GM23248 (cell line): ENCODE measurements at regions not wholly inside any gene's neighbourhood (a gene's known extent, or its start where the extent isn't known, plus 50 kb on each side); places are given as distances from the start of the nearest gene placed in this dataset.
A peak's percentile ranks its signal among the peaks of the same experiment; 100 is the strongest.

Experiments
- DNase-seq: peaks from one replicate; pipeline ENCODE4 v3.0.0-alpha.2; 2015
- H2AFZ ChIP-seq: fragments of 200-600 bp; sonication (generic); 2 replicates; pipeline ENCODE4 v1.6.1; 2016; ENCODE audit warnings: antibody characterized with exemption
- H3F3A ChIP-seq: fragments of 200-600 bp; sonication (generic); 2 replicates; pipeline ENCODE4 v1.6.1; 2016; ENCODE audit warnings: mild to moderate bottlenecking, antibody characterized with exemption, mixed run types; ENCODE audit not compliant: insufficient read depth
- H3K27ac ChIP-seq: fragments of 200-600 bp; sonication (generic); 2 replicates; pipeline ENCODE4 v1.5.1; 2016; ENCODE audit warnings: mild to moderate bottlenecking
- H3K27me3 ChIP-seq: fragments of 200-600 bp; sonication (generic); replicated peaks from 2 replicates; pipeline ENCODE4 v1.6.1; 2016; ENCODE audit warnings: mild to moderate bottlenecking; ENCODE audit not compliant: insufficient read depth
- H3K36me3 ChIP-seq: fragments of 200-600 bp; sonication (generic); 2 replicates; pipeline ENCODE4 v1.6.1; 2016; ENCODE audit warnings: low read depth, mild to moderate bottlenecking
- H3K4me1 ChIP-seq: fragments of 200-600 bp; sonication (generic); 2 replicates; pipeline ENCODE4 v1.6.1; 2016; ENCODE audit warnings: mild to moderate bottlenecking; ENCODE audit not compliant: insufficient read depth
- H3K4me2 ChIP-seq: fragments of 200-600 bp; sonication (generic); one replicate; pipeline ENCODE4 v1.6.1; 2016; ENCODE audit warnings: mild to moderate bottlenecking; ENCODE audit not compliant: unreplicated experiment
- H3K4me3 ChIP-seq: fragments of 200-600 bp; sonication (generic); 2 replicates; pipeline ENCODE4 v1.5.1; 2016; ENCODE audit warnings: mild to moderate bottlenecking
- H3K79me2 ChIP-seq: fragments of 200-600 bp; sonication (generic); 2 replicates; pipeline ENCODE4 v1.6.1; 2016; ENCODE audit warnings: mild to moderate bottlenecking; ENCODE audit not compliant: insufficient read depth
- H3K9ac ChIP-seq: fragments of 200-600 bp; sonication (generic); 2 replicates; pipeline ENCODE4 v1.6.1; 2016; ENCODE audit warnings: mild to moderate bottlenecking
- H3K9me2 ChIP-seq: fragments of 200-600 bp; sonication (generic); 2 replicates; pipeline ENCODE4 v1.6.1; 2016; ENCODE audit warnings: mixed run types, mild to moderate bottlenecking, moderate library complexity; ENCODE audit not compliant: insufficient read depth
- H3K9me3 ChIP-seq: fragments of 200-600 bp; sonication (generic); one replicate; pipeline ENCODE4 v1.6.1; 2017; ENCODE audit warnings: low read depth
- H4K20me1 ChIP-seq: fragments of 200-600 bp; sonication (generic); 2 replicates; pipeline ENCODE4 v1.6.0; 2016; ENCODE audit not compliant: insufficient read depth
- EZH2 ChIP-seq: fragments of 200-600 bp; sonication (generic); IDR thresholded peaks from 2 replicates; pipeline ENCODE4 v1.6.1; 2018; ENCODE audit warnings: antibody characterized with exemption, mild to moderate bottlenecking; ENCODE audit not compliant: insufficient read depth, poor library complexity, severe bottlenecking
- EZH2phosphoT487 ChIP-seq: fragments of 200-600 bp; sonication (generic); IDR thresholded peaks from 2 replicates; pipeline ENCODE4 v1.6.1; 2018; ENCODE audit warnings: antibody characterized with exemption, moderate library complexity, mild to moderate bottlenecking, low read depth; ENCODE audit not compliant: insufficient read depth
- WGBS, 2 experiments: methylation state at CpG; one replicate each; pipeline ENCODE4 v1.1.6; 2015 to 2017; ENCODE audit warnings: low lambda C conversion rate in 2 of 2, low coverage in 1 of 2; ENCODE audit errors: missing lambda C conversion rate in 2 of 2; 5-methylcytosine and 5-hydroxymethylcytosine counted together
- in situ Hi-C: fragments of 300-500 bp; cut with MboI; formaldehyde crosslinking; loops from 2 replicates; pipeline ENCODE4 v1.15.0; 2020

DNA sequence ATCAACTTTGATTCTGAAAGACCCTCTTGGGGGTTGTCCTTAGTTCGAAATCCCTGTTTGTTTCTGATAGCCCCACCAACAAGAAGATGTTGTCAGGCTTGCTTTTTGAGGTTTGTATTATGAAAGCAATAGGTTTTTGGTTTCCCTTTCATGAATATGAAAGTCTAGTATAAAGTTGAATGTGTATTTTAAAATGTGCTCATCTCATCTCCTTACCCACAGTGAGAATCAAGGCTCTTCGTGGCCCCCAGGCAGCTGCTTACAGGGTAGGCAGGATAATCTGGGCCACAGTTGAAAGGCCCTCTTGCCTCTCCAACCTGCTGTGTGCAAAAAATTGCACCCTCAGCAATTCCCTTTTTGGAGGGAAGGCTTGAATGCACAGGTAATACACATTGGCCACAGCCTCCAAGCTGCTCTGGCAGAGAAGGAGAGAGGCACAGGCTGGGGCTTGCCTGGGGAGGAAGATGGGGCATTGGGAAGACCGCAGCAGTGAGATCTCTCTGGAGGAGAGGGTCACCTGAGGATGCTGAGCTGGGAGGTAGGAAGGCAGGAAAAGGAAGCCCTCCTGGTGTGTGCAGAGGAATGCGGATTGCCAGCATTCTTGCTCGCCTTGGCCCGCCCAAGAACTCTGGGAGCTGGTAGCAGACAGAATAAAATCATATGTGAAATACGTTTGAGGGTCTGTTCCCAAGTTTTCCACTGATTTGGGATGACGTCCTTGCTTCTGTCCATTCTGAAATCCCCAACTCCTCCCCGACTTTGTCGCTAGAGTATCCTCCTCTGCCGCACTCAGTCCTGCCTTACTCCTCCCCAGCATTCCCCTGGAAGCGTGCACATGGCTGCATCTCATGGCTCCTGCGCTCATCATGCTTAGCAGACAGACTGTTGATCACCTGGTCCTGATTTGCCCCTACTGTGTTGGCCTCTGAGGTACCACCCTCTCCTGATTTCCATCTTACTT lies 196.4 kb downstream of the RPLP1 start:
- in situ Hi-C loops, result no loop called here
- Histone ChIP-seq H2AFZ (no peak overlapping the region), H3K9me3 (no peaks in the 10 kb centered on the region), H3K9ac (no peak overlapping the region), H3K27me3 (peaks cover 81% of the 10 kb centered on the region), H3K79me2 (no peaks in the 10 kb centered on the region), H4K20me1 (no peaks in the 10 kb centered on the region), H3K36me3 (no peaks in the 10 kb centered on the region), H3K27ac (no peak overlapping the region), H3K9me2 (no peaks in the 10 kb centered on the region), H3K4me2 (peak overlapping the region; percentile 42), H3K4me1 (no peaks in the 10 kb centered on the region), H3K4me3 (peak overlapping the region; percentile 11; the same call in 1 of the 2 replicates), H3F3A (no peaks in the 10 kb centered on the region)
- 50 to 54% methylated on average over 13 of the region's 13 CpGs for WGBS, 2 experiments
- DNase-seq, result no peak
- TF ChIP-seq EZH2phosphoT487, result no peak
- no peak for TF ChIP-seq EZH2

DNA sequence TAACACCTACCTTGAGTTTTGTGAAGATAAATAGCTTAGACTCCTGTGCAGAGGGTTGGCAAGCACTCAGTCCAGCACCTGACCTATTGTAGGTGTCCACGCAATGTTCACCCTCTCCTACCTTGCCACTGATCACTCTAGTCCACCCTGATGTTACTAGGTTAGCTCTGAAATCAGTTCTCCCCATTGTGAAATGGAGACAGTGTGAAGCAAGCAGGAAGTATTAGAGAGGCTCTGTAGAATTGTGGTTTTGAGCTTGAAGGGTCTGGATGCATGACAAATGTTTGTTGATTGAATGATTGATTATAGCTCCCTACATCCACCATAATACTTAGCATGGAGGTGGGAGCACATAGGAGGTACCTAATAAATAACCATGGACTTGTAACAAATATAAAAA lies 199.7 kb downstream of the RPLP1 start:
- Histone ChIP-seq H3K27me3 (peaks cover 65% of the 10 kb centered on the region), H3K9ac (no peak overlapping the region), H3K79me2 (no peaks in the 10 kb centered on the region), H2AFZ (no peak overlapping the region), H3K27ac (no peak overlapping the region), H3K36me3 (no peaks in the 10 kb centered on the region), H3F3A (no peaks in the 10 kb centered on the region), H3K9me2 (no peaks in the 10 kb centered on the region), H3K4me2 (no peak overlapping the region), H3K4me3 (no peak overlapping the region), H4K20me1 (no peaks in the 10 kb centered on the region), H3K4me1 (no peaks in the 10 kb centered on the region), H3K9me3 (no peaks in the 10 kb centered on the region)
- no peak for DNase-seq
- in situ Hi-C loops, result no loop called here
- WGBS, 2 experiments, result 71 to 74% methylated on average over 1 of the region's 1 CpG
- TF ChIP-seq EZH2phosphoT487, result no peak
- no peak for TF ChIP-seq EZH2

DNA sequence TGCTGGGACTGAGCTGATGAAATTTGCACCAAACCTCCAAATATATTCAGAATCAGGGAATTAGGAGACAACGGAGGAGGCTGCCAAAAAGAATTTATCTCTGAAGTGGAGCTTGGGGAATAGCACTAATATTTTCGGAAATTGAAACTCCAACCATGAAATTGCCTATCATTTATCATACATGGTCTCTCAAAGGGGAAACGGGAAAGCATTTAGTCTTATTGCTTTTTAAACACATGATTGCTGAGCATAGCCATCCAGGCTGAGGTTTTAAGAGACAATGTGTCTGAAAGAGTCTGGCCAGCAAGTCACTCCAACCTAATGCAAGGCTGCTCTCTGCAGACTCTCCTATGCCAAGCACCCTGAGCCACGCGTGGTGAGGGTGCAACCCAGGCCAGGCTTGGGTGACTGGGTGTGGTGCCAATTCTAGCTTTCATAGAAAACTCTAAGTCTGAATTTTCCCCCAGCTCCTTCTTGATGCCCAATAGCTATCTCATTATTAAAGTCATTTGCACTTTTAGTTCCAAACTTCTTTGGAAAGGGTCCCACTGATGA lies 200.2 kb downstream of the RPLP1 start:
- Histone ChIP-seq H3K27me3 (peaks cover 62% of the 10 kb centered on the region), H3K36me3 (no peaks in the 10 kb centered on the region), H3K9me3 (no peaks in the 10 kb centered on the region), H3K4me3 (no peak overlapping the region), H3K4me1 (no peaks in the 10 kb centered on the region), H3K4me2 (no peak overlapping the region), H3K9ac (no peak overlapping the region), H4K20me1 (no peaks in the 10 kb centered on the region), H3F3A (no peaks in the 10 kb centered on the region), H3K27ac (no peak overlapping the region), H3K79me2 (no peaks in the 10 kb centered on the region), H3K9me2 (no peaks in the 10 kb centered on the region), H2AFZ (no peak overlapping the region)
- WGBS, 2 experiments, result 38 to 40% methylated on average over 5 of the region's 5 CpGs
- DNase-seq, result no peak
- TF ChIP-seq EZH2phosphoT487, result no peak
- TF ChIP-seq EZH2, result no peak
- in situ Hi-C loops, result no loop called here

- no peaks in the 10 kb centered on the region for H3K79me2 ChIP-seq
- no peak for DNase-seq
- TF ChIP-seq EZH2phosphoT487 (no peak), EZH2 (no peak)
- H3K4me2 ChIP-seq, result no peak overlapping the region
- no peak overlapping the region for H3K27ac ChIP-seq
- no peak overlapping the region for H3K9ac ChIP-seq
- no peak overlapping the region for H2AFZ ChIP-seq
- in situ Hi-C loops, result no loop called here
- H3K9me3 ChIP-seq, result no peaks in the 10 kb centered on the region
- H3K36me3 ChIP-seq, result no peaks in the 10 kb centered on the region
- no peaks in the 10 kb centered on the region for H3F3A ChIP-seq
- H3K4me3 ChIP-seq, result no peak overlapping the region
- no peaks in the 10 kb centered on the region for H4K20me1 ChIP-seq
- no peaks in the 10 kb centered on the region for H3K4me1 ChIP-seq
- H3K9me2 ChIP-seq, result no peaks in the 10 kb centered on the region
- peaks cover 58% of the 10 kb centered on the region for H3K27me3 ChIP-seq
- WGBS, 2 experiments, result 8% methylated on average over 1 of the region's 1 CpG
Observed at GRCh38 chr15:69653306-69653705, 200.7 kb downstream of the RPLP1 start.
